SK-N-SH treated with all-trans-retinoic acid at 6 μM for 48 hours (cell line): ENCODE measurements at regions not wholly inside any gene's neighbourhood (a gene's known extent, or its start where the extent isn't known, plus 50 kb on each side); places are given as distances from the start of the nearest gene placed in this dataset.

ENCODE experiments used
- ARNTL ChIP-seq: fragments of 450-650 bp; formaldehyde crosslinking; IDR thresholded peaks from 2 replicates; pipeline ENCODE4 v1.5.0; 2020; ENCODE audit warnings: low read depth, mild to moderate bottlenecking, moderate library complexity, borderline replicate concordance
- ESRRG ChIP-seq: fragments of 250-450 bp; sonication (Bioruptor Pico); IDR thresholded peaks from 2 replicates; pipeline ENCODE4 v1.6.1; 2021; ENCODE audit warnings: mild to moderate bottlenecking
- SNAI2 ChIP-seq: fragments of 250-450 bp; sonication (Bioruptor Pico); IDR thresholded peaks from 2 replicates; pipeline ENCODE4 v1.5.0; 2020; ENCODE audit warnings: mild to moderate bottlenecking, moderate library complexity
- TCF4 ChIP-seq: fragments of 250-450 bp; sonication (Bioruptor Pico); IDR thresholded peaks from 2 replicates; pipeline ENCODE4 v1.8.0; 2021; ENCODE audit warnings: mild to moderate bottlenecking, moderate library complexity, borderline replicate concordance
- TOX ChIP-seq: fragments of 250-450 bp; sonication (Bioruptor Pico); IDR thresholded peaks from 2 replicates; pipeline ENCODE4 v1.8.0; 2021; ENCODE audit warnings: mild to moderate bottlenecking, moderate library complexity, borderline replicate concordance
- ZFP3 ChIP-seq: fragments of 250-450 bp; sonication (Bioruptor Pico); IDR thresholded peaks from 2 replicates; pipeline ENCODE4 v1.5.0; 2020; ENCODE audit warnings: mild to moderate bottlenecking, moderate library complexity

- TF ChIP-seq ZFP3 (CRISPR knock-in tag) (no peak), ESRRG (CRISPR knock-in tag) (no peak), SNAI2 (CRISPR knock-in tag) (no peak), ARNTL (CRISPR knock-in tag) (no peak), TCF4 (CRISPR knock-in tag) (no peak), TOX (no peak)
Measured at GRCh38 chr17:70683936-70684335, 514.6 kb downstream of the KCNJ2 start.
